ENCODE measurements at regions not wholly inside any gene's neighbourhood (a gene's known extent, or its start where the extent isn't known, plus 50 kb on each side); places are given as distances from the start of the nearest gene placed in this dataset.

- no peak for TF ChIP-seq CTCF (IDR thresholded peaks at IDR 0.05; ENCODE audit: insufficient read depth, low read length, poor library complexity, severe bottlenecking)
- H3K27me3 ChIP-seq (ENCODE audit: control insufficient read depth, insufficient read depth, low read length): no peaks in the 10 kb centered on the region
- DNase-seq (ENCODE audit: low read depth): no peak
- H3K4me3 ChIP-seq (ENCODE audit: low read depth, low read length): no peak overlapping the region
- H3K36me3 ChIP-seq (ENCODE audit: control insufficient read depth, insufficient read depth, low read length): no peaks in the 10 kb centered on the region
Measured at GRCh38 chr2:136251197-136251884, 133.4 kb upstream of the CXCR4 start.

- DNase-seq (ENCODE audit: low read depth): no peak
- TF ChIP-seq CTCF (IDR thresholded peaks at IDR 0.05; ENCODE audit: insufficient read depth, low read length, poor library complexity, severe bottlenecking): no peak
- Histone ChIP-seq H3K36me3 (ENCODE audit: control insufficient read depth, insufficient read depth, low read length) (no peaks in the 10 kb centered on the region), H3K4me3 (ENCODE audit: low read depth, low read length) (no peak overlapping the region), H3K27me3 (ENCODE audit: control insufficient read depth, insufficient read depth, low read length) (no peaks in the 10 kb centered on the region)
Measured at GRCh38 chr2:136250131-136250530, 132.2 kb upstream of the CXCR4 start.

- DNase-seq (ENCODE audit: low read depth): no peak
- Histone ChIP-seq H3K27me3 (ENCODE audit: control insufficient read depth, insufficient read depth, low read length) (no peaks in the 10 kb centered on the region), H3K36me3 (ENCODE audit: control insufficient read depth, insufficient read depth, low read length) (no peaks in the 10 kb centered on the region), H3K4me3 (ENCODE audit: low read depth, low read length) (no peak overlapping the region)
- TF ChIP-seq CTCF (IDR thresholded peaks at IDR 0.05; ENCODE audit: insufficient read depth, low read length, poor library complexity, severe bottlenecking): no peak
Measured at GRCh38 chr2:136248907-136249306, 131.0 kb upstream of the CXCR4 start.

GRCh38 chr2:136248242-136248641, 130.3 kb upstream of the CXCR4 start:
- Histone ChIP-seq H3K36me3 (ENCODE audit: control insufficient read depth, insufficient read depth, low read length) (no peaks in the 10 kb centered on the region), H3K4me3 (ENCODE audit: low read depth, low read length) (no peak overlapping the region), H3K27me3 (ENCODE audit: control insufficient read depth, insufficient read depth, low read length) (no peaks in the 10 kb centered on the region)
- DNase-seq (ENCODE audit: low read depth): no peak
- no peak for TF ChIP-seq CTCF (IDR thresholded peaks at IDR 0.05; ENCODE audit: insufficient read depth, low read length, poor library complexity, severe bottlenecking)

- TF ChIP-seq CTCF (IDR thresholded peaks at IDR 0.05; ENCODE audit: insufficient read depth, low read length, poor library complexity, severe bottlenecking): no peak
- H3K4me3 ChIP-seq (ENCODE audit: low read depth, low read length): no peak overlapping the region
- no peaks in the 10 kb centered on the region for H3K27me3 ChIP-seq (ENCODE audit: control insufficient read depth, insufficient read depth, low read length)
- no peaks in the 10 kb centered on the region for H3K36me3 ChIP-seq (ENCODE audit: control insufficient read depth, insufficient read depth, low read length)
- DNase-seq (ENCODE audit: low read depth): no peak
Measured at GRCh38 chr2:136247204-136247950, 129.4 kb upstream of the CXCR4 start.

Data from kidney epithelial cell (primary cell).